ENCODE measurements at regions not wholly inside any gene's neighbourhood (a gene's known extent, or its start where the extent isn't known, plus 50 kb on each side); places are given as distances from the start of the nearest gene placed in this dataset.

GRCh38 chr21:27424601-27425000, 457.7 kb upstream of the ADAMTS5 start:
- ATAC-seq (ENCODE audit: low read depth): no peak
- Histone ChIP-seq H2AFZ (ENCODE audit: insufficient read depth, low read depth, low read length, poor library complexity, severe bottlenecking) (no peak overlapping the region), H3K4me1 (ENCODE audit: control insufficient read depth in 2 of 2, insufficient read depth in 2 of 2, low read length in 2 of 2) (no peaks in the 10 kb centered on the region), H3K4me2 (replicated peaks; ENCODE audit: low read depth, low read length, poor library complexity, severe bottlenecking) (no peak overlapping the region), H3K36me3 (replicated peaks in 1 of 2; ENCODE audit: control extremely low read depth in 1 of 2, control insufficient read depth in 1 of 2, extremely low read depth in 1 of 2, insufficient read depth in 2 of 2, low read length in 1 of 2) (no peaks in the 10 kb centered on the region), H3K27ac (ENCODE audit: low read length in 2 of 2) (no peak overlapping the region), H3K4me3 (ENCODE audit: control extremely low read depth in 1 of 5, extremely low read depth in 1 of 5, insufficient read depth in 1 of 5, low read depth in 2 of 5, low read length in 4 of 5) (no peak overlapping the region), H3K9ac (ENCODE audit: low read length) (no peak overlapping the region), H3K27me3 (replicated peaks in 1 of 4; ENCODE audit: control extremely low read depth in 1 of 4, control insufficient read depth in 3 of 4, insufficient read depth in 4 of 4, low read length in 3 of 4) (no peaks in the 10 kb centered on the region), H3K79me2 (ENCODE audit: control insufficient read depth, insufficient read depth, low read length) (no peaks in the 10 kb centered on the region), H4K20me1 (ENCODE audit: control insufficient read depth, insufficient read depth, low read length, poor library complexity, severe bottlenecking) (no peaks in the 10 kb centered on the region), H3K9me3 (ENCODE audit: control extremely low read depth in 1 of 3, control insufficient read depth in 2 of 3, insufficient read depth in 1 of 3, low read length in 2 of 3) (peaks cover 0 to 10% (median 0%) of the 10 kb centered on the region in 3 donors)
- H3K4me1 Mint-ChIP-seq: no peaks in the 10 kb centered on the region
- H3K27me3 Mint-ChIP-seq: no peaks in the 10 kb centered on the region
- no peak overlapping the region for H3K27ac Mint-ChIP-seq
- ChIA-PET CTCF (interaction anchor here (0.6 kb wide), 1 partner anchor 112 kb away, joined by 3 read pairs; no protein-coding TSS in a partner anchor), POLR2A (no interaction called here)
- no peak for TF ChIP-seq CTCF (IDR thresholded peaks at IDR 0.05)
- no peak for TF ChIP-seq EZH2 (IDR thresholded peaks at IDR 0.05; ENCODE audit: borderline replicate concordance, insufficient read depth, low read depth, low read length, poor library complexity, severe bottlenecking)
- WGBS (ENCODE audit: insufficient coverage): 90% methylated on average over 1 of the region's 1 CpG
- intact Hi-C loops (cut with micrococcal nuclease): no loop called here
- no peak overlapping the region for H3K4me3 Mint-ChIP-seq
- DNase-seq: no peak
- H3K9me3 Mint-ChIP-seq (ENCODE audit: insufficient read depth): peaks cover 9% of the 10 kb centered on the region

GRCh38 chr21:27423906-27424595, 457.2 kb upstream of the ADAMTS5 start:
- CTCF ChIA-PET: no interaction called here
- no peaks in the 10 kb centered on the region for H3K4me1 ChIP-seq (ENCODE audit: control insufficient read depth in 2 of 2, insufficient read depth in 2 of 2, low read length in 2 of 2)
- H3K4me2 ChIP-seq (replicated peaks; ENCODE audit: low read depth, low read length, poor library complexity, severe bottlenecking): no peak overlapping the region
- POLR2A ChIA-PET: no interaction called here
- peaks cover 0 to 10% (median 0%) of the 10 kb centered on the region in 3 donors for H3K9me3 ChIP-seq (ENCODE audit: control extremely low read depth in 1 of 3, control insufficient read depth in 2 of 3, insufficient read depth in 1 of 3, low read length in 2 of 3)
- TF ChIP-seq CTCF (IDR thresholded peaks at IDR 0.05): no peak
- no peak for TF ChIP-seq EZH2 (IDR thresholded peaks at IDR 0.05; ENCODE audit: borderline replicate concordance, insufficient read depth, low read depth, low read length, poor library complexity, severe bottlenecking)
- H3K4me1 Mint-ChIP-seq: no peaks in the 10 kb centered on the region
- ATAC-seq (ENCODE audit: low read depth) (no peak), DNase-seq (no peak)
- H3K4me3 Mint-ChIP-seq: no peak overlapping the region
- no peak overlapping the region for H3K4me3 ChIP-seq (ENCODE audit: control extremely low read depth in 1 of 5, extremely low read depth in 1 of 5, insufficient read depth in 1 of 5, low read depth in 2 of 5, low read length in 4 of 5)
- H3K9me3 Mint-ChIP-seq (ENCODE audit: insufficient read depth): peaks cover 9% of the 10 kb centered on the region
- H3K27ac Mint-ChIP-seq: no peak overlapping the region
- no peak overlapping the region for H3K27ac ChIP-seq (ENCODE audit: low read length in 2 of 2)
- H3K36me3 ChIP-seq (replicated peaks in 1 of 2; ENCODE audit: control extremely low read depth in 1 of 2, control insufficient read depth in 1 of 2, extremely low read depth in 1 of 2, insufficient read depth in 2 of 2, low read length in 1 of 2): no peaks in the 10 kb centered on the region
- no peaks in the 10 kb centered on the region for H3K79me2 ChIP-seq (ENCODE audit: control insufficient read depth, insufficient read depth, low read length)
- intact Hi-C loops (cut with micrococcal nuclease): no loop called here
- H4K20me1 ChIP-seq (ENCODE audit: control insufficient read depth, insufficient read depth, low read length, poor library complexity, severe bottlenecking): no peaks in the 10 kb centered on the region
- no peaks in the 10 kb centered on the region for H3K27me3 Mint-ChIP-seq
- WGBS (ENCODE audit: insufficient coverage): 100% methylated on average over 2 of the region's 4 CpGs
- H2AFZ ChIP-seq (ENCODE audit: insufficient read depth, low read depth, low read length, poor library complexity, severe bottlenecking): no peak overlapping the region
- H3K27me3 ChIP-seq (replicated peaks in 1 of 4; ENCODE audit: control extremely low read depth in 1 of 4, control insufficient read depth in 3 of 4, insufficient read depth in 4 of 4, low read length in 3 of 4): no peaks in the 10 kb centered on the region
- no peak overlapping the region for H3K9ac ChIP-seq (ENCODE audit: low read length)
